ENCODE measurements at regions not wholly inside any gene's neighbourhood (a gene's known extent, or its start where the extent isn't known, plus 50 kb on each side); places are given as distances from the start of the nearest gene placed in this dataset.
A peak's percentile ranks its signal among the peaks of the same experiment; 100 is the strongest.

DNA sequence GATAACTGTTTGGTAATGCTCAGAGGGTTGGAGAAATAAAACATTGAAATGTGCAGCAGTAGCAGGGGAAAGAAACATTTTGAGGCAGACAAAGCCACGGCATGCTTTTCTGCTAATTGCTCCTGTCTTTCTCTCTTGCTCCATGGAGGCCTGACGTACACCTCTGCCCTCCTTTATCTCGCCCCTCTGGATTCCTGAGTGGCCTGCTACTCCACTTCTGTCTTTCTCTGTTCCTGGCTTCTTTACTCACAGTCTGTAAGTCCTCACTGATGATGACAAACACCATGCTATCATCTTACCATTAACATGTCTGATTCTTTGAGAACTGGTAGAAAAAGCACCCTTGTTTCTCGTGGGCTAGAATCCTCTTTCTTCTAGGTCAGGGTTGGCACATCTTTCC, 392.9 kb downstream of the MEIS1 start:
- H3K27ac Mint-ChIP-seq = peak overlapping the region; percentile 85
- H3K27me3 Mint-ChIP-seq = no peaks in the 10 kb centered on the region
- no peak for DNase-seq (ENCODE audit: low spot score, unreplicated experiment)
- H3K9me3 Mint-ChIP-seq (ENCODE audit: low read depth) = no peaks in the 10 kb centered on the region
- no peak overlapping the region for H3K4me3 Mint-ChIP-seq (ENCODE audit: low read depth)
- H3K4me1 Mint-ChIP-seq (ENCODE audit: low read depth) = peaks cover 33% of the 10 kb centered on the region
- TF ChIP-seq, protein P1, sequence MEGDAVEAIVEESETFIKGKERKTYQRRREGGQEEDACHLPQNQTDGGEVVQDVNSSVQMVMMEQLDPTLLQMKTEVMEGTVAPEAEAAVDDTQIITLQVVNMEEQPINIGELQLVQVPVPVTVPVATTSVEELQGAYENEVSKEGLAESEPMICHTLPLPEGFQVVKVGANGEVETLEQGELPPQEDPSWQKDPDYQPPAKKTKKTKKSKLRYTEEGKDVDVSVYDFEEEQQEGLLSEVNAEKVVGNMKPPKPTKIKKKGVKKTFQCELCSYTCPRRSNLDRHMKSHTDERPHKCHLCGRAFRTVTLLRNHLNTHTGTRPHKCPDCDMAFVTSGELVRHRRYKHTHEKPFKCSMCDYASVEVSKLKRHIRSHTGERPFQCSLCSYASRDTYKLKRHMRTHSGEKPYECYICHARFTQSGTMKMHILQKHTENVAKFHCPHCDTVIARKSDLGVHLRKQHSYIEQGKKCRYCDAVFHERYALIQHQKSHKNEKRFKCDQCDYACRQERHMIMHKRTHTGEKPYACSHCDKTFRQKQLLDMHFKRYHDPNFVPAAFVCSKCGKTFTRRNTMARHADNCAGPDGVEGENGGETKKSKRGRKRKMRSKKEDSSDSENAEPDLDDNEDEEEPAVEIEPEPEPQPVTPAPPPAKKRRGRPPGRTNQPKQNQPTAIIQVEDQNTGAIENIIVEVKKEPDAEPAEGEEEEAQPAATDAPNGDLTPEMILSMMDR (IDR thresholded peaks at IDR 0.05; ENCODE audit: unreplicated experiment) = no peak
- no peaks in the 10 kb centered on the region for H3K36me3 Mint-ChIP-seq (ENCODE audit: insufficient read depth)

DNA sequence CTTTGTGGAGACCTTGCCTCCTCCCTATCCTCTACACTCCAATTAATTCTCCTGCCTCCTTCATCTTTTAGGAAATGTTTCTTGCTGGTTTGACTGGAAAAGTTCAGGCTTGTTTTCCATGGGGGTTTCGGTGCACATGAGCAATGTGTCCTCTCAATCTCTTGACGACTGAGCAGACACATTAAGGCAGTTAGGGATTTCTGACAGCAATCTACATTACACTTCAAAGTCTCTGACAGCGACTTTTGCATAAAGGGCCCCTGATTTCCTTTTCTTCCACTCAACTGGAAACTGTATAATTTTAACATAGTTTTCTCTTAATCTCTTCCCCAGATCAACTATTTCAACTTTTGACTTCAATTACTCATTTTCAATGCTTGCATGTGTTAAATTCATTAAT, 394.0 kb downstream of the MEIS1 start:
- no peaks in the 10 kb centered on the region for H3K9me3 Mint-ChIP-seq (ENCODE audit: low read depth)
- peaks cover 33% of the 10 kb centered on the region for H3K4me1 Mint-ChIP-seq (ENCODE audit: low read depth)
- no peak for DNase-seq (ENCODE audit: low spot score, unreplicated experiment)
- H3K27ac Mint-ChIP-seq = no peak overlapping the region
- TF ChIP-seq, protein P1 (IDR thresholded peaks at IDR 0.05; ENCODE audit: unreplicated experiment) = no peak
- H3K27me3 Mint-ChIP-seq = no peaks in the 10 kb centered on the region
- no peaks in the 10 kb centered on the region for H3K36me3 Mint-ChIP-seq (ENCODE audit: insufficient read depth)
- H3K4me3 Mint-ChIP-seq (ENCODE audit: low read depth) = no peak overlapping the region

DNA sequence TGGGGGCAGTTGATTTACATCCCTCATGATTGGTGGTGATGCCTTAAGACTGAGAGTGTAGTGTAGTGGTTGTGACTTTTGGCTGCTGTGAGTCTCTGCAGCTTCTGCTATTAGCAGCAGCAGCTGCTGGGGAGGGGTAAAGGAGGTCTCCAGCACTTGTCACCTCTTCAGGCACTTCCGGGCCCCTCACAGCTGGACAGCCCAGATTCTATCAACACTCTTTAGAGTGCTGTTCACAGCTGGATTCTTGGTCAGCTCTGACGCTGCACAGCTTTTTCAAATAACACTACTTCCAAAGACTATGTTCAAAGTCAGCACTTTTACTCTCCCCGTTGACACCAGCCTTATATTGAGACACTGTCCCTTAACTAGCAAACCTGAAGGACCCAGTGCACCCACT, 396.0 kb downstream of the MEIS1 start:
- Mint-ChIP-seq H3K36me3 (ENCODE audit: insufficient read depth) (no peaks in the 10 kb centered on the region), H3K9me3 (ENCODE audit: low read depth) (no peaks in the 10 kb centered on the region), H3K4me1 (ENCODE audit: low read depth) (peaks cover 22% of the 10 kb centered on the region), H3K27me3 (no peaks in the 10 kb centered on the region), H3K4me3 (ENCODE audit: low read depth) (no peak overlapping the region), H3K27ac (no peak overlapping the region)
- TF ChIP-seq, protein P1 (IDR thresholded peaks at IDR 0.05; ENCODE audit: unreplicated experiment) = no peak
- no peak for DNase-seq (ENCODE audit: low spot score, unreplicated experiment)

DNA sequence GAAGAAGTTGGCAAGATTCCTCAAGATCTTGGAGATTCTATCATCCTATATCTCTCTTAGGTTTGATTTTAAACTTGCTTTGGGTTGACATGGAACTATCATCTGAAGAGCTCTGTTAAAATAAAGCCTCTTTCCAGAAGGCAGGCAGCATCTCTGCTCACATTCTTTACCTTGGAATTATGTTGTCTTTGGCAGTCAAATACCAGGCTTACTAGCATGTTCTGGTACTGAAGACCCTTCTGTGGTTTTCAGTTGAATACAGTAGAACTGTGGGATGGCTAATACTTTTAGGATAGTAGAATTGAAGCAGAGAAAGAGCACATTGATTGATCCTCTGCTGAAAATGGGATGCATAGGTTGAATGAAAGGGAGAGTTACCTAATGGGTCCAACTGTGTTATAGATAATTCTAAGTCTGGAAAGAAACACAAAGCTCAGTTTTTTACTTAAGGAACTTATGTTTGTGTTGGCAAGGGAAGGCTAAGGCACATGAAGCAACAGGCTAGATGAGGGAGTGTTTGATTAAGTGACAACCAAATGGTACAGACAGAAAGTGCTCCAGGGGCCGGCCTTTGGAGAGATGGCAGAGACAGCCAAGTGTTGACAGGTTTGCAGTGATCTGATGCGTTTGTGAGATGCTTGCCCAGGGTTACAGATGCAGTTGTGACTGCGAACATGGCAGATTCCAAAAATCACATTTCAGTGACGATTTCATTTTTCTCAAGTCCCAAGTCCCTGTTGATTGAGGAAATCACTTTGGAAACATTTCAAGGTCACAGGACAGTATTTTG, 397.9 kb downstream of the MEIS1 start:
- TF ChIP-seq, protein P1 (IDR thresholded peaks at IDR 0.05; ENCODE audit: unreplicated experiment) = no peak

DNA sequence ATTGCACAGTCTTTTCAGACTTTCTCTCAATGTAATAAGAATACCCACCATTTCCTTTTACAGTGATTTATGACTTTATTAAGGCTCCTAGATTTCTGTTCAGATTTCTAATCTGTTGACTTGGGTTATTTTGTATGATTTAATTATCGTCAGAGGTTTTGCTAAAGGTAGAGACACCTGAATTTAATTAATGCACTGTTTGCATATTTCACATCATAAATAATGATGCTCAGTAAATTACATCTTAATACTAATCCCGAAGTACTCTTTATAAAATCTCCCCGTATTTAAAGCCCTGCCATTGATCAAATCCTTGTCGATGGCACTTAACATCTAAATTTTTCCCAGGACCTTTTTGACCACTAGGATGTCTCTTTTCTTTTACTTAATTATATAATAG, 399.9 kb downstream of the MEIS1 start:
- H3K4me3 Mint-ChIP-seq (ENCODE audit: low read depth) = no peak overlapping the region
- no peak for DNase-seq (ENCODE audit: low spot score, unreplicated experiment)
- H3K36me3 Mint-ChIP-seq (ENCODE audit: insufficient read depth) = no peaks in the 10 kb centered on the region
- H3K27ac Mint-ChIP-seq = no peak overlapping the region
- H3K27me3 Mint-ChIP-seq = no peaks in the 10 kb centered on the region
- H3K4me1 Mint-ChIP-seq (ENCODE audit: low read depth) = peaks cover 2% of the 10 kb centered on the region
- no peaks in the 10 kb centered on the region for H3K9me3 Mint-ChIP-seq (ENCODE audit: low read depth)
- TF ChIP-seq, protein P1 (IDR thresholded peaks at IDR 0.05; ENCODE audit: unreplicated experiment) = no peak

More for the DNA sequence above, 397.9 kb downstream of the MEIS1 start:
- Mint-ChIP-seq H3K9me3 (ENCODE audit: low read depth) (no peaks in the 10 kb centered on the region), H3K27ac (no peak overlapping the region), H3K4me1 (ENCODE audit: low read depth) (peaks cover 11% of the 10 kb centered on the region), H3K27me3 (no peaks in the 10 kb centered on the region), H3K36me3 (ENCODE audit: insufficient read depth) (no peaks in the 10 kb centered on the region), H3K4me3 (ENCODE audit: low read depth) (no peak overlapping the region)
- DNase-seq (ENCODE audit: low spot score, unreplicated experiment) = no peak
